ENCODE measurements at regions not wholly inside any gene's neighbourhood (a gene's known extent, or its start where the extent isn't known, plus 50 kb on each side); places are given as distances from the start of the nearest gene placed in this dataset.

DNA sequence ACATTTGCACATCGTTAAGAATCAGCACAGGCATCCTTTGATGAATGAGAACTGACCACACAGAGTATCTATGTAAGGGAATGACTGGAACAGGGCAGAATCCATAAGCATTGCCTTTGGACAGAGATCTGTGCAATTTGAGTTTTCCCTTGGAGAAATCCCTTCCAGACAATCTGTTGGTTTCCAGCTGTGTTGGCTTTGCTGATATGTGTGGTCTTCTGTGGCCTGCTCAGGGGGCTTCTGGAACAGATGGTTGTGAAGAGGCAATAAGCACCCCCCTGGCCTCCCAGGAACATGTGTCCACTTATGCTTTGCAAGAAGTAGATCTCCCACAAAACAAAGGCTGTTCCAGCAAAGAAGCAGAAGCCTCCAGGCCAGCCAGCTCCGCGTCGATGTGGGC, 111.4 kb upstream of the TMEM132C start:
- intact Hi-C loops (cut with DNase I) = no loop called here
- ATAC-seq = no peak

DNA sequence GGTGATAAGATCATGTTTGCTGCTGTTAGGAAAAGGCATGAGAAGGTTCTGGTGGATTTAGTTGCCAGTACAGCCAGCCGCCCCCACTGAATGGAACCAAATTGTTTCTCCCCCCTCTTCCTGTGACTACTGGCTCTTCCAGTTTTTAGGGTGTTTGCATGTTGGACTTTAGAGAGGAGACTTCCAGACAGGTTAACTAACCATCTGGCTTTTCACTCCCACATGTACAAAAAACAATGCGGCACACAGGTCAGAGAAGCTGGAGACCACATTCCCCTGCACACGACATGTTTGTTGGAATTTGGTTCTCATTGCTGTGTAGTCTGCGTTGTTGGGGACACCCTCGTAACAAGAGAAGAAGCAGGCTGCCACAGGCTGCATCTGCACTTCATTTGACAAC, 103.9 kb upstream of the TMEM132C start:
- no peak for ATAC-seq
- intact Hi-C loops (cut with DNase I) = no loop called here
- DNase-seq (ENCODE audit: low spot score) = no peak

More for the DNA sequence above, 111.4 kb upstream of the TMEM132C start:
- DNase-seq (ENCODE audit: low spot score) = no peak

DNA sequence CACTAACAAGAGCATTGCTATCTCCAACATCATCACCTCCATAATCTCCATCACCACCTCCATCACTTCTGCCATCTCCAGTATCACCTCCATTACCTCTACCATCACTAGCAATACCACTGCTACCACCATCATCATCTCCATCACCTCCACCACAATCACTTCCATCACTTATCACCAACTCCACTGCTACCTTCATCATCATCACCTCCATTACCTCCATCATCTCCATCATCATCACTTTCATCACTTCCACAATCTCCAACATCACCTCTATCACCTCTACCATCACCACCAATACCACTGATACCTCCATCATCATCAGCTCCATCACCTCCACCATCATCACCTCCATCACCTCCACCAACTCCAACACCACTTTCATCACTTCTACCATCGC, 102.4 kb upstream of the TMEM132C start:
- intact Hi-C loops (cut with DNase I) = no loop called here
- DNase-seq (ENCODE audit: low spot score) (no peak), ATAC-seq (no peak)

DNA sequence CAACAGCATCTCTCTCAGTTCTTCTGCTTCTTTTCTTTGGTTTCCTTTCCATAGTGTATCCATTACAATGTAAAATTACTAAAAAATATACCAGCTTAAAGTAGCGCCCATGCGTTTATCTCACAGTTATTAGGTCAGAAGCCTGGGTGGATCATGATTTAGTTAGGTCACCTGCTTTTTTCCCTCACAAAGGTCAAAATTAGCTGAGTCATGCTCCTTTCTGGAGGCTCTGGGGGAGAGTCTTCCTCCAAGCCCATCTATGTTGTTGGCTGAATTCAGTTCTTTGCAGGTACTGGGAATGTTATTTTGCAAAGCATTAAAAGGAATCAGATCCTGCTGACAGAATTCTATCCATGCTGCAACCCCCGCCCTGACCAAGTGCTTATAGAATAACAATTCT, 101.6 kb upstream of the TMEM132C start:
- DNase-seq (ENCODE audit: low spot score) = no peak
- ATAC-seq = no peak
- intact Hi-C loops (cut with DNase I) = no loop called here

DNA sequence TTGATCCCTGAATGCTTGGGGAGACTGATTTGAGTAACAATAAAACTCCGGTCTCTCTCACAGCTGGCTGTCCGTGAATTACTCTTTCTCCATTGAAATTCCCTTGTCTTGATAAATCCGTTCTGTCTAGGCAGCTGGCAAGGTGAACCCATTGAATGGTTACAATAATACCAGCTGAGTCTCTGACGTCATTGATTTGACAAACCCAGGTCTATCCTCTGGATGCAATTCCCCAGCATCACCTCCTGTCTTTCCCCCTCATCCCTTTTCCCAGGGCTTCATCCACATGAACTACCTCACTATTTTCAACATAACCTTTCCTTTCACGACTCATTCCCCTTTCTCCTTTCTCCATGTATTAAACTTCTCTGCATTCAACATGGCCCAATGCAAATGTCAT, 98.7 kb upstream of the TMEM132C start:
- no peak for DNase-seq (ENCODE audit: low spot score)
- intact Hi-C loops (cut with DNase I) = no loop called here
- no peak for ATAC-seq

DNA sequence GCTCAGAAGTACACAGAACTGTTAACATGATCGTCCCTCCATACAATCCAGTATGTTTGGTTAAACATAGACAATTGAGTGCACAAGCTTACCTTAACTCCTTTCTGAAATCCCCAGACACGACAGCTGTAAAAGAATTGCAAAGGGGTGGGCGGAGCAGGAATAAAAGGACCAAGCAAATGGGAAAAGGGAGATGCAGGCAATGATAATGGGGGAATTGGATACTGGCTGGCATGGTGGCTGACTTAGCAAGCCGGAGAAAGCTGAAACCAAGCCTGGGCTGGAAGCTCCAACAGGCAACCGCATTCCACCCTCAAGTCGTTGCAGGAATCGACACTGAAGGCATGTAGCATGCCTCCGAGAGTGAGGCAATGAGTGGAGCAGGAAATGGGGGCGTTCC, 96.8 kb upstream of the TMEM132C start:
- DNase-seq (ENCODE audit: low spot score) (no peak), ATAC-seq (no peak)
- intact Hi-C loops (cut with DNase I) = no loop called here

DNA sequence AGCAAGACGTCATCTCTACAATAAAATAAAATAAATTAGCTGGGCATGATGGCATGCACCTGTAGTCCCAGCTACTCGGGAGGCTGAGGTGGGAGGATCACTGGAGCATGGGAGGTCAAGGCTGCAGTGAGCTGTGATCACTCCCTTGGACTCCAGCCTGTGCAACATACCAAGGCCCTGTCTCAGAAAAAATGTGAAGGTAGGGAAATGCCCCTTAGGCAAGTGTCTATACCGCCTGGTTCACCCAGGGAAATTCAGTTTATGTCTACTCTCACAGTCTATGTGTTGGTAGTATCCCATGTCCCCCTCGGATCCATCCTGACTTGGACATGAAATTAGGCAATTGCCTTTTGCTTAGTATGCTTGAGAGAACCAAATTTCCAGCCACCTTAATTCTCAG, 88.4 kb upstream of the TMEM132C start:
- DNase-seq (ENCODE audit: low spot score) (no peak), ATAC-seq (no peak)
- intact Hi-C loops (cut with DNase I) = no loop called here

DNA sequence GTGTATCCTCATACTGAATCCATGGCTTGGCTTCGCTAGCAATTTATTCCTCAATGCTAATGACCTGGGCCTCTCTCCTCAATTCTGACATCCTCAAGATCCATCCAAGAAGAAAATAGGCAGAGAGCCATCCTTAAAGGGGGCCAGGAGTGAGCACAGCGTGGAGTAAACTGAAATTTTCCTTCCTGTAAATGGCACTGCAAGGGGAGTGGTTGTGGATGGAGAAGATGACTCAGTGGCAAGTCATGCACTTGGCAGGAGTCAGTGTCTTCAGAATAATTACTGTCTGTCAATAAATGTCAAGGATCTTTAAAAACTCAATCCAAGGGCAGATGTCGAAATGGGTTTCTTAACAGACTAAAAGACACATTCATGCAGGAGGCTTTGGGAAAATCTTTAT, 88.0 kb upstream of the TMEM132C start:
- intact Hi-C loops (cut with DNase I) = no loop called here
- DNase-seq (ENCODE audit: low spot score) (no peak), ATAC-seq (no peak)

DNA sequence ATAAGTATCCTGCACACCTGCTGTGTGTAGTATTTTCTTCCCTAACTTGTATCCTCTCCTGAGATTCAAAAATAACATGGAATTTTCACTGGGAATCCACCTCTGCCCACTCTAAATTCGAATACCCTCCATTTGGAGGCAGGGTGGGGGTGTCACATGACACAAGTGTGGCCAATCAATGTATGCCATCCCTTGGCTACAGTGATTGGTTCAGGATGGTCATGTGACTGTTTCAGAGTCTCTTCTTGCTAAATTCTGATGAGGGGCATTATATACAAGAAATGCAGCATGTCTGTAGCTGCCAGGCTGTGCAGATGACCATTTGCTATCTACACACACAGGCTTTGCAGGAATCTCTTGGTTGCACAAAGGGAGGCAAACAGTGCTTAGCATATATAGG, 86.8 kb upstream of the TMEM132C start:
- DNase-seq (ENCODE audit: low spot score) (no peak), ATAC-seq (no peak)
- intact Hi-C loops (cut with DNase I) = no loop called here

DNA sequence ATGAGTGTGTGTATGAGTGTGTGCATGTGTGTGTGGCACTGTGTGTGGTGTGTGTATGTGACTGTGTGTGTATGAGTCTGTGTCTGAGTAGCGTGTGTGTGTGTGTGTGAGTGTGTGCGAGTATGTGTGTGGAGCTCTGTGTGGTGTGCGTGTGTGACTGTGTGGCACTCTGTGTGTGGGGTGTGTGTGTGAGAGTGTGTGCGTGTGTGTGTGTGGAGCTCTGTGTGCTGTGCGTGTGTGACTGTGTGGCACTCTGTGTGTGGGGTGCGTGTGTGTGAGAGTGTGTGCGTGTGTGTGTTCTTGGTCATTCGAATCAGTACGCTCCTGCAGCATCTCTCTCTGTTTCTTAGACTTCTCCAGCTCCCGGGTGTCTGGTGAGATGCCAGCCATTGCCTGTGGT, 76.9 kb upstream of the TMEM132C start:
- intact Hi-C loops (cut with DNase I) = no loop called here
- DNase-seq (ENCODE audit: low spot score) (no peak), ATAC-seq (no peak)

DNA sequence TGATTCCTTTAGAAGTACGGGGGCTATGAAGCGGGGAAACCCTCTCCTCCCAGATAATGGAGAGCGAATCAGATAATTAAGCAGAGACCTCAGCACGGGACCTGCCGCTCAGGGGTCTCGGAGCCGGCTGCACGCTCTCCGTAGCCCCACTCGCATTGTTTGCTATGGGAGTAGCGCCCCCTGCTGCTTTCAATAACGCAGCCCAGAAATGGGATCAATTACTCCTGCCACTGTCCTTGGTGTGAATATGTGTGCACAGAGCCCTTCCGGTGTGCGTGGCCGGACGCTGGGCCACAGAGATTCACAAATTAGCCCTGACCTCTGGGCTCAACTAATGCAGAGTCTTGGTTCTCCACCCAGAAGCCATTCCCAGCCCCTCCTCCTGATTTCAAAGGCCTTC, 76.4 kb upstream of the TMEM132C start:
- ATAC-seq (no peak), DNase-seq (ENCODE audit: low spot score) (no peak)
- intact Hi-C loops (cut with DNase I) = no loop called here

DNA sequence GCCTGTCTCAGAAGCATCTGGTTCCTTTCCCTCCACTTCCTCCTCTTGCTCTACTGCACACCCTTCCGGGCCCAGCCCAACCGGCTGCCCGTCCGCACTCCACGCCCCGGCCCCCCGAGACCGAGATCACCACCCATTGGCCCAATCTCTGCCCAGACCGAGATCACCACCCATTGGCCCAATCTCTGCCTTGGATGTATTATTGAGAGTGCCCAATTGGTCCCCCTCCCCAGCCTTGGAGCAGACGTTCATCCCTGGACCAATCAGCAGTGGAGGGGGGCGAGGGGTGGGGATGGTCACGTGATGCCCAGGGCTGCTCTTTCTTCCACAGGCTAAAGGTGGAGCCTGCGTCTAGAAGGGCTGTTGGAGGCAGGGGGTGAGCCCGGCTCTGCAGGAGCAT, 75.6 kb upstream of the TMEM132C start:
- ATAC-seq = no peak
- intact Hi-C loops (cut with DNase I) = no loop called here

DNA sequence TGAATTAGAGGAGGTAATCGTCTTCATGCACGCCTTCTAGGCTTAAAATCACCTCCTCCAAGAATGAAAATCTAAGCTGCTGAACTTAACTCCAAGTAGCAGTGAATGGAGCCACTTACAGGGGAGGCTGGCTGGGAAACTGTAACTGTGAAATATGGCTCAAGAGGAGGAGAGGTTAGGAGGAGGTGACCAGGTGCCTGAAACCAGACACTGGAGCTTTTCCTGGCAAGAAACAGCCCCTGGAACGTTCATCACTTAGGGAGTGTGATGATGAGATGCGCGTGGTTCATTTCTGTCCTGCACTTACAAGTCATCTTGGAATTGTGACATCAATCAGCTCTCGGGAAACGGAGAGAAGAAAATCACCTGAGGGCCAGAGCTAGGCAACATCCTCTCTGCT, 62.3 kb upstream of the TMEM132C start:
- DNase-seq (ENCODE audit: low spot score) (no peak), ATAC-seq (no peak)
- intact Hi-C loops (cut with DNase I) = no loop called here

More for the DNA sequence above, 75.6 kb upstream of the TMEM132C start:
- no peak for DNase-seq (ENCODE audit: low spot score)

DNA sequence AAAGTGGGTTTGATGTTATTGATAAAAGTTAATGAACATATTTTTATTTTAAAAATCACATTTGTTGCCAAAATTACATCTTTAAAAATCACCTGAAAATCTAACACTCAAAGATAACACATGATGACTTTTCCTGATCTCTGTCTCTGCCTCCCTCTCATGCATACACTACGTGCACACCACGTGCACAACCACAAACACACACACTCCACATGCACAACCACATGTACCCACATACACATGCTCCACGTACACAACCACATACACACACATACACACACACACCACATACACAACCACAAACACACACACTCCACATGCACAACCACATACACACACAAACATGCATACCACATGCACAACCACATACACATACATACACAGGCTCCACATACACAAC, 61.8 kb upstream of the TMEM132C start:
- no peak for ATAC-seq
- intact Hi-C loops (cut with DNase I) = no loop called here
- no peak for DNase-seq (ENCODE audit: low spot score)

DNA sequence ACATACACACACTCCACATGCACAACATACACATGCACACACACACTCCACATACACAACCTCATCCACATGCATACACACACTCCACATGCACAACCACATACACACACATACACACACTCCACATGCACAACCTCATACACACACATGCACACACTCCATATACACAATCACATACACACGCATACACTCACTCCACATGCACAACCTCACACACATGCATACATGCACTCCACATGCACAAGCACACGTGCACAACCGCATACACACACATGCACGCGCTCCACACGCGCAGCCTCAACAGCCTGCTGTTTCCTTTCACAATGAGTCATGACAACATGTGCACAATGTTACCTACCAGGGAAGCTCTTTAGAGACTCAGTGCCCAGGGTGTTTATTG, 61.2 kb upstream of the TMEM132C start:
- DNase-seq (ENCODE audit: low spot score) (no peak), ATAC-seq (no peak)
- intact Hi-C loops (cut with DNase I) = no loop called here

Data from sciatic nerve (tissue), 2 donors.